OCI-LY7 (cell line): ENCODE measurements at regions not wholly inside any gene's neighbourhood (a gene's known extent, or its start where the extent isn't known, plus 50 kb on each side); places are given as distances from the start of the nearest gene placed in this dataset.

ENCODE experiments used
- EZH2phosphoT487 ChIP-seq: fragments of 200-600 bp; sonication (generic); IDR thresholded peaks from 2 replicates; pipeline ENCODE4 v1.6.1; 2018; ENCODE audit warnings: low read depth, borderline replicate concordance, mild to moderate bottlenecking, mixed run types, antibody characterized with exemption, low read length, moderate library complexity, mixed read lengths
- TF ChIP-seq, protein P1 (sequence below): fragments of 200-600 bp; sonication (generic); conservative IDR thresholded peaks from 2 replicates; pipeline ENCODE4 v1.5.1; 2014; ENCODE audit warnings: mild to moderate bottlenecking, antibody characterized with exemption, low read length, moderate library complexity, mixed read lengths

- TF ChIP-seq, protein P1, sequence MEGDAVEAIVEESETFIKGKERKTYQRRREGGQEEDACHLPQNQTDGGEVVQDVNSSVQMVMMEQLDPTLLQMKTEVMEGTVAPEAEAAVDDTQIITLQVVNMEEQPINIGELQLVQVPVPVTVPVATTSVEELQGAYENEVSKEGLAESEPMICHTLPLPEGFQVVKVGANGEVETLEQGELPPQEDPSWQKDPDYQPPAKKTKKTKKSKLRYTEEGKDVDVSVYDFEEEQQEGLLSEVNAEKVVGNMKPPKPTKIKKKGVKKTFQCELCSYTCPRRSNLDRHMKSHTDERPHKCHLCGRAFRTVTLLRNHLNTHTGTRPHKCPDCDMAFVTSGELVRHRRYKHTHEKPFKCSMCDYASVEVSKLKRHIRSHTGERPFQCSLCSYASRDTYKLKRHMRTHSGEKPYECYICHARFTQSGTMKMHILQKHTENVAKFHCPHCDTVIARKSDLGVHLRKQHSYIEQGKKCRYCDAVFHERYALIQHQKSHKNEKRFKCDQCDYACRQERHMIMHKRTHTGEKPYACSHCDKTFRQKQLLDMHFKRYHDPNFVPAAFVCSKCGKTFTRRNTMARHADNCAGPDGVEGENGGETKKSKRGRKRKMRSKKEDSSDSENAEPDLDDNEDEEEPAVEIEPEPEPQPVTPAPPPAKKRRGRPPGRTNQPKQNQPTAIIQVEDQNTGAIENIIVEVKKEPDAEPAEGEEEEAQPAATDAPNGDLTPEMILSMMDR = no peak
- TF ChIP-seq EZH2phosphoT487 = no peak
Observed at GRCh38 chr6:163964789-163965188, 550.3 kb downstream of the QKI start.
